Activated CD8-positive, alpha-beta memory T cell treated with anti-CD3 and anti-CD28 coated beads for 36 hours (primary cell): ENCODE measurements at regions not wholly inside any gene's neighbourhood (a gene's known extent, or its start where the extent isn't known, plus 50 kb on each side); places are given as distances from the start of the nearest gene placed in this dataset.

Experiments used
- CTCF ChIA-PET: fragments of 350-600 bp; sonication (Branson Sonifier 250); formaldehyde crosslinking; loops from one replicate; lab custom pipeline; 2021; ENCODE audit warnings: antibody characterized with exemption; lab: Charles Lee
- POLR2A ChIA-PET: fragments of 350-600 bp; sonication (Branson Sonifier 250); formaldehyde crosslinking; loops from one replicate; lab custom pipeline; 2021; ENCODE audit warnings: antibody characterized with exemption; lab: Charles Lee

DNA sequence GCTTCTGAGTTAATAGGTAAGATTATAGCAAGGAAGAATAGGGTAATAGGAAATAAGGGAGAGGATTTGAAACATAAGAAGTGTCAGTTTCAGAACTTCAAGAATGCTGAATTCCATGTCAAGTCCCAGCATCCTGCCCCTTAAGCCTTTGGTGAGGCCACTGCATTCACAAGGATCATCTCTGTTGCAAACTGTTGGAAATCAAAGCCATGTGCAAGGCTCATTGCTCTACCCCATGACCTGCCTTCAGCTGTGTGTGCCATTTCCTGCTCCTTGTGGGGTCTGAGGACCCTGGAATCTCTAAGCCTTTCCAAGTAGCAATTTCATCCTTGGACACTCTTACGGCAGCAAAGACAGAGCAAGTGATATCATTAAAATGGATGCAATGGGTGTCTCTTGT lies 203.0 kb downstream of the CDC5L start:
- ChIA-PET CTCF (no interaction called here), POLR2A (no interaction called here)

DNA sequence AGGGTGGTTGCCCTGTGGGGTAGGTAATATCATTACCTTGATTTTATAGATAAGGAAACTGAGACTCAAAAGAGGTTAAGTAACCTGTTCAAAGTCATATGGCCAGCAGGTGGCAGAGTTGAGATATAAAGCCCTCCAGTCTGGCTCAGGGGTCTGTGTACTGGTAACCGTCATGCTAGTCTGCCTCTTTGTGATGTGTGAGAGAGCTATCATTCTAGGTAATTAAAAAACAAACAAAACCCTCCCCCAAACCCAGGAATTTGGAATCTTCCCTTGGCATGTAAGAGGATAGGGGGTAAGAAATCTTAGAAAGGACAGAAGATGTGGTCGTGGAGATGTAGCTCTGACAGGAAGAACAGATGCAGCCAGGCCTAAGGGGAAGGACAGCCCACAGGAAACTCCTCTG lies 206.0 kb downstream of the CDC5L start:
- CTCF ChIA-PET = interaction anchor here (0.6 to 1.8 kb wide), 6 partner anchors 9 to 1328 kb away, joined by 3 to 6 read pairs (median 4); no protein-coding TSS in a partner anchor
- POLR2A ChIA-PET = interaction anchor here (0.6 kb wide), 1 partner anchor 783 kb away, joined by 3 read pairs; no protein-coding TSS in a partner anchor

- ChIA-PET CTCF (interaction anchor here (1.0 kb wide), 1 partner anchor 1313 kb away, joined by 3 read pairs; no protein-coding TSS in a partner anchor), POLR2A (no interaction called here)
Observed at GRCh38 chr6:44594481-44594880, 207.0 kb downstream of the CDC5L start.

GRCh38 chr6:44598679-44599078 lies 211.2 kb downstream of the CDC5L start:
- CTCF ChIA-PET = interaction anchor here (2.0 kb wide), 1 partner anchor 123 kb away, joined by 8 read pairs; no protein-coding TSS in a partner anchor
- POLR2A ChIA-PET = no interaction called here

DNA sequence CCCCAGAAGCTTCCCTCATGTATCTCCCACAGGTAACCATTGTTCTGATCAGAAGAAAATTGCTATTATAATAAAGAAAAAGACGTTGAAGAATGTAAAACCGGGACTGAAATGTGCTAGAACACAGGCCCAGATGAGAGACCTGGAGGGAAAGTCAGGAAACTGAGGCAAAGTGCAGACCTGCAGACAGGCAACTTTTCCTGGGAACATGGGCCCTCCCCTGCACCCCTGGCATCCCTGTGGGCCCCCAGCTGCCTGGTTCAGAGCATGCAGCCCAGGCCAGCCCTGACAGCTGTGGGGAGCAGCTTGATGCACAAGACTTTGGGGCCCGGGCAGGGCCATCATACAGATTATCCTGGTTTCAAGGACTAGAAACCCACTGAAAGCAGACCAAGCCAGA lies 212.2 kb downstream of the CDC5L start:
- CTCF ChIA-PET = no interaction called here
- POLR2A ChIA-PET = no interaction called here

- CTCF ChIA-PET = interaction anchor here (1.5 kb wide), 1 partner anchor 10 kb away, joined by 4 read pairs; no protein-coding TSS in a partner anchor
Observed at GRCh38 chr6:44603044-44603686, 215.7 kb downstream of the CDC5L start.

DNA sequence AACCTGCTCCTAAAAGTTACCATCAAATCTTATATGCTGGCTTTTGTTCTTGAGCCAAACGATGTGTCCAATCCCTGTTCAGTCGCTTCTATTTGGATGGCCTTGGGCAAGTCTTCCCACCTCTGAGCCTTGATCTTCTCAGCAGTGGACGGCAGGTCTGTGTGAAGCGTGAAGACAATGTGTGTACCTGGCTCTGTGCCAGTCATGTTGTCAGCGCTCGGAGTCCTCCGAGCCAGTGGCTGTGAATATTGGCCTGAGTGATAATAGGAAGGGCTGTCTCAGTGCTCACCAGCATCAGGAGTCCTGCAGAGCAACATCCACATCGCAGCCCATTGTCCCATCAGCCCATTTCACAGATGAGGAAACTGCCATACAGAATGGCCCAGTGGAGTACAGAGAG lies 219.0 kb downstream of the CDC5L start:
- ChIA-PET CTCF (no interaction called here), POLR2A (interaction anchor here (0.7 kb wide), 1 partner anchor 82 kb away, joined by 4 read pairs; no protein-coding TSS in a partner anchor)

More at GRCh38 chr6:44603044-44603686, 215.7 kb downstream of the CDC5L start:
- POLR2A ChIA-PET = no interaction called here

DNA sequence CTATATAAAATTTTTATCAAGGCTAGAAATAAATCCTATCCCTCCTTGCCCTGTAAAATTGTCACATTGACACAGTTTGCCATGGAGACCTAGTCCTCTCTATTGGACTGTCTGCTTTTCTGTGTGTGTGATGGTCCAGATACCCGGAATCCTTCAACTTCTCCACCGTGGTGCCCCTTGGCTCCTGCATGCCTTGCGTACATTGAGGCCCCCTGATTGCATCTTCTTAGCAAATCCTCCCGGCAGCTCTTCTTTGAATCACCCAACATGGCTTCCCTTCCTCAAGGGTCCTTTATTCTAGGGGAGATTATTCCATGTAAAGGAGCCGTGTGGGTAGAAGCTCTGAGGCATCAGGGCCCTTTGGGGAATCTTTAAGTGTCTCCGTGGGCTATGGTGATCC lies 219.5 kb downstream of the CDC5L start:
- ChIA-PET CTCF (no interaction called here), POLR2A (no interaction called here)

DNA sequence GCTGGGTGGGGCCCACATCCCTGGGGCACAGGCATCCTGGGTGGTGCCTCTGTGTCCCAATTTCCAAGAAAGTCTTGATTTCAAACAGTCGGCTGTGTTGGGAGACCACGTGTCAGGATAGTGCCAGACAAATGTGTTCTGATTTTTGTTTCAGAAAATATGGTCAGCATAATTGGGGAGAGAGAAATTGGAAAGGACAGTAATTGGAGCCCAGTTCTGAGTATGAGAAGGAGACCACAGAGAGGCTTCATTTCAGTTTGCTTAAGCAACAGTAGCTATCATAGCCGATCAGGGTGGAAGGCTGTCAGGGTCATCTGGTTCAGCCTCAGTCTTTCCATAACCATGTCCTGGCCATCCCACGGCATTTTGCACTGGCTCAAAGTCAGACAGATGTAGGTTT lies 220.7 kb downstream of the CDC5L start:
- ChIA-PET CTCF (no interaction called here), POLR2A (no interaction called here)

DNA sequence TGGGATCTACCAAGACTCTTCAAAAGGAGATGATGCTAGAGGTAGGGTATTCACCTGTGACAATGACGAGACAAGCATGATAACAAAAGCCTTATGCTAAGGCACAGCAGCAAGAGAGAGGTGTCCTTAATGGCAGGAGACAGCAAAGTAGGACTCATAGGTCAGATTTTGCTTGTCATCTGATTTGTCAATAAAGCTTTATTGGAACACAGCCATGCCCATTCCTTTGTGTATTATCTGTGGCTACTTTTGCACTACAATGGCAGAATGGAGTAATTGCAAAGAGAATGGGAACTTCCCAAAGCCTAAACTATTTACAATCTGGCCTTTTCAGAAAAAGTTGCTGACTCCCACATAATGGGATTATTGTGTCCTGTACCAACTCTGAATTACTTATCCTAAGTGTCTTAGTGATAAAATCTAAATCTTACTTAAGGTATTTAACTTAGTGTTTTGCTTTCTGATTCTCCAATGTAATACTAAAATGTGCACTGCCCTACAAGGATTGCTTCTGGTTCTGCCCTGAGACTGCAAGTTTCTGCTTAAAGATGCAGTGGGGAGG lies 221.6 kb downstream of the CDC5L start:
- CTCF ChIA-PET = no interaction called here

DNA sequence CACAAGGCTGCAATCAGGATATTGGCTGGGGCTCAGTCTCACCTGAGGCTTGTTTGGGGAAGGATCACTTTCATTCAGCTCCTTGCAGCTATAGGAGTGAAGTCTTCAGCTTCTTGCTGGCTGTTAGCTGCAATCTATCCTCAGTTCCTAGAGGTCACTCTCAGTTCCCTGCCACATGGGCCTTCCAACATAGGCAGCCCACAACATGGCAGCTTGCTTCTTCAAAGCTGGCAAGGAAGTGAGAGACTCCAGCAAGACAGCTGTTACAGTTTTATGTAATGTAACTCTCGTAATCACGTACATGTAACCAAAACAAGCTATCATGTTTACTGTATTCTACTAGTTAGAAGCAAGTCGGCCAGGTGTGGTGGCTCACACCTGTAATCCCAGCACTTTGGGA lies 226.9 kb downstream of the CDC5L start:
- ChIA-PET CTCF (no interaction called here), POLR2A (no interaction called here)

More for the DNA sequence above, 221.6 kb downstream of the CDC5L start:
- POLR2A ChIA-PET = no interaction called here

DNA sequence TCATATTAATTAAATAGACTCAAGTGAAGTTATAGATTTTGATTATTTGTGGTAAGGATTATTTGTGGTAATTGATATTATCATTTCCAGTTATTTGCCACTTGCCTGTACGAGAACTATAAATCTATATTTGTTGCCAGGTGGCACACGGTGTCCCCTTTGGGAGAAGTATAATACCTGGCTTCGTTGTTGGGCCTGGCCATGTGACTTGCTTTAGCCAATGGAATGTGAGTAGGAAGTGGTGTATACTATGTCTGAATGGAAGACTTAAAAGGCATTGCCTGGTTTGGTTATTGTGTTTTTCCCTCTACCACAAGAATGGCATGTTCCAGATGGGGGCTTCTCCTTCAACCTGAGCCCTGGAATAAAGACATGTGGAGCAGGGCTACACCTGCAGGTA lies 228.1 kb downstream of the CDC5L start:
- ChIA-PET POLR2A (no interaction called here), CTCF (no interaction called here)

GRCh38 chr6:44617416-44617815 lies 229.9 kb downstream of the CDC5L start:
- CTCF ChIA-PET = no interaction called here
- POLR2A ChIA-PET = no interaction called here

DNA sequence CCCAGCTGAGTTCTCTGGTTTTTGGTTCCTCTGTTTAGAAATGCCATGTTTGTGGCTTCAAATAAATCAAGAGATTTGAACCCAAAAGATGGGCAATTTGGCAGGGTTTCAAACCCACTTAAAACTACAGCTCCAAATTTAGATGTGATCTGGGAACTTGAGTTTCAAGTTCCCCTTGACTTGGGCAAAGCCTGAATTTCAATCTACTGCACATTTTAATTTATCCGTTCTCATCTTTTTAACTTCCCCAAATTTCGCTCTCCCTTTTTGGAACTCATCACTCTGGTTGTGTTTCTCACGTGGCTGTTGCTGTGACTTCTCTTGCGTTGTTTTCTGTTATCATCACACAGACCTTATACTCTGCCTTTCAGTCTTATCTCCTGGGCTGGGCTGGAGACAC lies 230.9 kb downstream of the CDC5L start:
- CTCF ChIA-PET = no interaction called here
- POLR2A ChIA-PET = no interaction called here

DNA sequence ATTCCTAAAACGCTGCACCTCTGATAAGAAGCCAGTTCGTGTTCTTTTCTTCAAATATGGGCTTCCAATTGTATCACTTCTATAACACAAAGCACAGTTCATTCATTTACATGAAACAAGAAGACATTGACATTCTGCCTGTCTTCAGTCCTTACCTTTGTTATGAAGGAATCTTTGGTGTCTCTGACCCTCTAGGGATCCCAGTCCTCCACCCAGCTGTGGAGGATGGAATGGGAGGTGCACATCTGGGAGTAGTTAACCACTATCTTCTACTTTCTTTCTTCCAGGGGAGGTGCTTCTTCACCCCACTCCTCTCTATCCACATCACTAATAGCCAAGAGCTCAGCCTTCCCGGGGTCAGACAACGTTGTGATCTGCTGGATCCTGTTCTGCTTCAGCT lies 233.4 kb downstream of the CDC5L start:
- ChIA-PET POLR2A (no interaction called here), CTCF (no interaction called here)

DNA sequence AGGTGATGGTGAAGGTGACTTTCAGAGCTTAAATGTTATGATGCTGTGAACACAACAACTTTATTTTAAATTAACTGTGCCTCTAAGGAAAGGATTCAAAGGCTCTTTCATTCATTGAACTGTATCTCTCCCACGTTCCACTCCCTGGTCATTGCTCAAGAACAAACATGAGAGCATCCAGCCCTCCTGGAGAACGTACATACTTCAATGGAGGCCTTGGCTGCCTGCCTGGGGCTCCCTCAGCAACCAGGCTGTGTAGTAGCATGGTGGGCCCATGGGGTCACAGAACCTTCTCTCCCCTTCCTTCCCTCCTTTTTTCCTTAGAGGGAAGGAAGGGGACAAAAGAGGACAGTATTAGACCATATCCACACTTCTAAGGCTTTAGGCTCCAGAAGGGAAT lies 234.3 kb downstream of the CDC5L start:
- CTCF ChIA-PET = no interaction called here
- POLR2A ChIA-PET = no interaction called here

DNA sequence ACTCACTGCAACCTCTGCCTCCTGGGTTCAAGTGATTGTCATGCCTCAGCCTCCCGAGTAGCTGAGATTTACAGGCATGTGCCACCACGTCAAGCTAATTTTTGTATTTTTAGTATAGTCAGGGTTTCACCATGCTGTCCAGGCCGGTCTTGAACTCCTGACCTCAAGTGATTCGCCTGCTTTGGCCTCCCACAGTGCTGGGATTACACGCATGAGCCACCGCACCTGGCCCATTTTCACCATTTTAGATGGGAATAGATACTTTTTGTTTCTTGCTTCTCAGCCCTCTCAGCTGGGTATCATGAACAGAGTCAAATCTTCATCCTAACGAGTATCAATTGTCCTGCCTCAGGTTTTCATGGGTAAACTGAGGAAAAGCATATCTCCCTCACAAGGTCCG lies 235.0 kb downstream of the CDC5L start:
- POLR2A ChIA-PET = no interaction called here
- CTCF ChIA-PET = no interaction called here

- CTCF ChIA-PET = no interaction called here
- POLR2A ChIA-PET = no interaction called here
Observed at GRCh38 chr6:44622956-44623355, 235.4 kb downstream of the CDC5L start.

- ChIA-PET POLR2A (no interaction called here), CTCF (no interaction called here)
Observed at GRCh38 chr6:44624226-44624625, 236.7 kb downstream of the CDC5L start.

DNA sequence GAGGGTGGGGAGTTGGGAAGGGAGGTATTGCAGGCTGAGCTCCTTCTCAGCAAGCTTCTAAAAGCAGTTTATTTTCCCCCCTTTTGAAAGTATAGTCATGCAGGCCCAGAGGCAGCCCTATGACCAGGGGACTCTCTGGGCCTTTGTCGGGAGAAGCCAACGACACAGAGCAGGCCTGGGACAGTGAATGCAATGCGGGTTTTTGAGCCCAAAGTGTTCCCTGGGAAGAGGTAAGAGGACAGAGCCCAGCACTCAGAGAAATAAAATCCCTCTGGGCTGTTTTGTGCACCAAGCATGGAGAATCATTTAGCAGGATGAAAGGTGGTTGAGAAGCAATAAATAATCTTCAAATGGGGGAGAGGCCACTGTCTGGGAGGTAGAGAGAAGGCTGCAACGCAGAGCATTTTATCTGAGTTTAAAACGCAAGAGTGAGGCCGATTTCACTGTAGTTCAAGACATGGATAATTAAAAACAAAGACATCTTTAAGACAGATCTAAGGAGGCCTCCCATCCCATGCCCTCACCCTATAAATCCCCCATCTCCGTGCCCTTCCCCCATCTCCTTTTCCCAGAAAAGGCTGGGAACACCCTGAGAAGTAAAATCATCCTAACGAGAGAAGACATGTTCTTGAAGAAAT lies 237.5 kb downstream of the CDC5L start:
- ChIA-PET POLR2A (no interaction called here), CTCF (no interaction called here)

DNA sequence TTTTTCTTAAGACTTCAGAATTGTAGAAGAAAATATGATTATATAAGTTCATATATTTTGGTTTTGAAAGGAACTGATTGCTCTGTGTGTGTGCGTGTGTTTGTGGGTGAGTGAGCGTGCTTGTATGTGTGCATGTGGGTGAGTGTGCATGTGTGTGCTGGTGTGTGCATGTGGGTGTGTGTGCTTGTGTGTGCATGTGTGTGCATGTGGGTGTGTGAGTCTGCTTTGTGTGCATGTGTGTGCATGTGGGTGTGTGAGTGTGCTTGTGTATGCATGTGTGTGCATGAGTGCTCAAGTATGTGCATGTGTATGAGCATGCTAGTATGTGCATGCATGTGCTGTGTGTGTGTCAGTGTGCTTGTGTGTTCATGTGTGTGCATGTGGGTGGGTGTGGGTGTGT lies 238.5 kb downstream of the CDC5L start:
- CTCF ChIA-PET = no interaction called here
- POLR2A ChIA-PET = no interaction called here
